Peyer's patch (tissue), 4 donors: ENCODE measurements at regions not wholly inside any gene's neighbourhood (a gene's known extent, or its start where the extent isn't known, plus 50 kb on each side); places are given as distances from the start of the nearest gene placed in this dataset.

Experiments used
- DNase-seq, 3 donors: peaks; one replicate each; pipeline ENCODE4 v3.0.0-alpha.2; 2017 to 2019
- H3K27ac ChIP-seq, 4 donors: fragments of 200-600 bp; sonication (generic); one replicate each; pipeline ENCODE4 v1.5.1; 2016 to 2019
- H3K27me3 ChIP-seq, 2 donors: fragments of 200-600 bp; sonication (generic); one replicate each; pipeline ENCODE4 v1.5.1; 2019
- H3K36me3 ChIP-seq, 3 donors: fragments of 200-600 bp; sonication (generic); one replicate each; pipeline ENCODE4 v1.5.1; 2016 to 2019
- H3K4me1 ChIP-seq, 4 donors: fragments of 200-600 bp; sonication (generic); one replicate each; pipeline ENCODE4 v1.5.1; 2016 to 2019
- H3K4me3 ChIP-seq, 4 donors: fragments of 200-600 bp; sonication (generic); 1 replicate in 3 of 4; 2 replicates in 1 of 4; pipeline ENCODE4 v1.5.1; 2016 to 2019; ENCODE audit warnings: mild to moderate bottlenecking in 1 of 4
- H3K9me3 ChIP-seq, 4 donors: fragments of 200-600 bp; sonication (generic); one replicate each; pipeline ENCODE4 v1.5.1; 2016 to 2019; ENCODE audit warnings: mild to moderate bottlenecking in 1 of 4
- CTCF ChIP-seq, 6 experiments: fragments of 450-650 bp in 4 of 6; fragments of 200-600 bp in 2 of 6; sonication (generic) in 1 of 6; IDR thresholded peaks; one replicate each; pipeline ENCODE4 v1.5.1; 2017 to 2019; ENCODE audit warnings: antibody characterized with exemption in 6 of 6, mild to moderate bottlenecking in 3 of 6, moderate library complexity in 1 of 6
- POLR2A ChIP-seq, 2 donors: fragments of 450-650 bp; IDR thresholded peaks; one replicate each; pipeline ENCODE4 v1.5.1; 2017; ENCODE audit warnings: antibody characterized with exemption in 2 of 2, mild to moderate bottlenecking in 2 of 2, moderate library complexity in 2 of 2

DNA sequence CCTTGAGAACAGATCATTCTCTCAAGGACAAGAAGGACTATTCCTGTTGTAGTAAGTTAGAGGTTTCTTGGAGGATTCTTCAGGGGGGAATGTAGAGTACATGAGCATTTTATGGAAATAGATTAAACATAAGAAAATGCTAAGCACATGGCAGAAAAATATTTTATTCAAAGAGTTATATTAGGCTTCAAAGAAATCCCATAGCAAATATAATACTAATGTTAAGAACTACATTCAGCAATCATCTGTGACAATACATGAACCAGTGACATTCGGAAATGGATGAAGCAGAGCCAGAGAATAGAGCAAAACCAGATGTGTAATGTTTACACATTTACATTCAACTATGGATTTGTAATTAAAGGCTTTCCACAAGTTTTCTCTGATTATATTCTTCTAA, 288.6 kb downstream of the NAF1 start:
- no peaks in the 10 kb centered on the region for H3K9me3 ChIP-seq
- H3K36me3 ChIP-seq, result no peaks in the 10 kb centered on the region
- no peak for TF ChIP-seq POLR2A (IDR thresholded peaks at IDR 0.05)
- no peak for TF ChIP-seq CTCF (IDR thresholded peaks at IDR 0.05)
- DNase-seq, result no peak
- no peak overlapping the region for H3K27ac ChIP-seq
- H3K27me3 ChIP-seq, result no peaks in the 10 kb centered on the region
- no peaks in the 10 kb centered on the region for H3K4me1 ChIP-seq
- H3K4me3 ChIP-seq, result no peak overlapping the region

DNA sequence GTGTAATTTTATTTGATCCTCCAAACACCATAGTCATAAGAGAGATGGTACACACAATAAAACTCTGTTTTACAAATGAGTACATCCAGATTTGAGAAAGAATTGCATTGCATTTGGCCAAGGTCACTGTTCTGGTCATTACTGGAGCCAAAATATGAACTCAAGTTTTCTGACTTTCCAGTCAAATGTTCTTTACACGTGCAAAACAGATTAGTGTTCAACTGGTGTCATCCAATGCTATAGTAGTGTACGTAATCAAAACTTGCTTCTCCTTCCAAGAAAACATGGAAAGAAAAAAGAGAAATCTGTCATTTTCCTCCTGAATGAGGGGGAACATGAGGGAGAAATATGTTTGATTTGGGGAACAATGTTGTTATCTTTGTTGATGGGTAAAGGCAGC, 291.9 kb downstream of the NAF1 start:
- Histone ChIP-seq H3K36me3 (no peaks in the 10 kb centered on the region), H3K4me3 (no peak overlapping the region), H3K27ac (no peak overlapping the region), H3K27me3 (no peaks in the 10 kb centered on the region), H3K4me1 (no peaks in the 10 kb centered on the region), H3K9me3 (no peaks in the 10 kb centered on the region)
- TF ChIP-seq CTCF (IDR thresholded peaks at IDR 0.05) (no peak), POLR2A (IDR thresholded peaks at IDR 0.05) (no peak)
- no peak for DNase-seq

DNA sequence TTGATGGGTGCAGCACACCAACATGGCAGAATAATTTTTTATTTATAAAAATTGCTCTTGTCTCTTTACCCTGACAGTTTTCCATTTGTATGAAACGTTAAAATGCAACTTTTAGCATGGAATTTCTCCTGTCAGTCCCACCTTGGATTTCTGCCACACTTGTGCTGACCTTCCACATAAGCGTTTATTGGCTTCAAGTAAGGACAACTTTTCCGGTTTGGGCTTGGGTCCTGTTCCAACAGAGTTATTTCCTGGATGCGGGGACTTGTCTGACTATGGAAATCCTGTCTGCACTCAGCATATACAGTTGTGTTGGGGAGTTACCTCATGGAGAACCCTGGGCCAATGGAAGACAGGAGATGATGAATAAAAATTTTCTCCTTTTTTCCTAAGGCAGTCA, 294.7 kb downstream of the NAF1 start:
- TF ChIP-seq CTCF (IDR thresholded peaks at IDR 0.05) (no peak), POLR2A (IDR thresholded peaks at IDR 0.05) (no peak)
- no peak overlapping the region for H3K27ac ChIP-seq
- DNase-seq, result no peak

GRCh38 chr4:162869157-162869556, 297.5 kb downstream of the NAF1 start:
- TF ChIP-seq CTCF (IDR thresholded peaks at IDR 0.05), result no peak
- H3K36me3 ChIP-seq, result no peaks in the 10 kb centered on the region
- H3K4me1 ChIP-seq, result no peaks in the 10 kb centered on the region
- no peaks in the 10 kb centered on the region for H3K27me3 ChIP-seq
- no peaks in the 10 kb centered on the region for H3K9me3 ChIP-seq
- DNase-seq, result no peak
- H3K4me3 ChIP-seq, result no peak overlapping the region
- no peak overlapping the region for H3K27ac ChIP-seq

More for the DNA sequence above, 294.7 kb downstream of the NAF1 start:
- H3K36me3 ChIP-seq, result no peaks in the 10 kb centered on the region
- no peaks in the 10 kb centered on the region for H3K9me3 ChIP-seq
- no peak overlapping the region for H3K4me3 ChIP-seq
- H3K27me3 ChIP-seq, result no peaks in the 10 kb centered on the region
- H3K4me1 ChIP-seq, result no peaks in the 10 kb centered on the region

DNA sequence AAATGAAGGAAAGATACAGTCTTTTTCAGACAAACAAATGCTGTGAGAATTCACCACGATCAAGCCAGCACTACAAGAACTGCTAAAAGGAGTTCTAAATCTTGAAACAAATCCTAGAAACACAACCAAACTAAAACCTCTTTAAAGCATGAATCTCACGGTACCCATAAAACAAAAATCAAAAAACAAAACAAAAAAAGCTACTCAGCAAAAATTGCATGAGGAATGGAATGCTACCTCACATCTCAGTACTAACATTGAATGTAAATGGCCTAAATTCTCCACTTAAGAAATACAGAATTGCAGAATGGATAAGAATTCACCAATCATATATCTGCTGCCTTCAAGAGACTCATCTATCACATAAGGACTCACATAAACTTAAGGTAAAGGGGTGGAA, 300.1 kb downstream of the NAF1 start:
- Histone ChIP-seq H3K27ac (no peak overlapping the region), H3K9me3 (no peaks in the 10 kb centered on the region), H3K27me3 (no peaks in the 10 kb centered on the region), H3K4me1 (no peaks in the 10 kb centered on the region), H3K36me3 (no peaks in the 10 kb centered on the region), H3K4me3 (no peak overlapping the region)
- DNase-seq, result no peak
- TF ChIP-seq POLR2A (IDR thresholded peaks at IDR 0.05) (no peak), CTCF (IDR thresholded peaks at IDR 0.05) (no peak)

DNA sequence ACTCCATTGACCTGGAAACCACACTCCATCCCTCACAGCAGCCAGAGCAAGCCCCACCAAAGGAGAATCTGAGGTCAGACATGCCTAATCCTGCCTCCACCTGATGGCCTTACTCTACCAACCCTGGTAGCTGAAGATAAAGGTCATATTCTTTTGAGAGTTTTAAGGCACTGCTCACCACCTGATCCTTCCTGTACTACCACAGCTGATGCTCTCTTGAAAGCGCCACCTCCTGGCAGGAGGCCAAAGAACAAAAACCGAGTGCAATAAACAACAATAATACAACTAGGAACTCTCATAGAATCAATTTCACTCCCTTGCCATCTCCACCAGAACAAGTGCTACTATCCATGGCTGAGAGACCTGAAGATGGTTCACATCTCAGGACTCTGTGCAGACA, 301.6 kb downstream of the NAF1 start:
- Histone ChIP-seq H3K36me3 (no peaks in the 10 kb centered on the region), H3K4me3 (no peak overlapping the region), H3K9me3 (no peaks in the 10 kb centered on the region), H3K27me3 (no peaks in the 10 kb centered on the region), H3K27ac (no peak overlapping the region), H3K4me1 (no peaks in the 10 kb centered on the region)
- TF ChIP-seq POLR2A (IDR thresholded peaks at IDR 0.05) (no peak), CTCF (IDR thresholded peaks at IDR 0.05) (no peak)
- DNase-seq, result no peak
